ENCODE measurements at regions not wholly inside any gene's neighbourhood (a gene's known extent, or its start where the extent isn't known, plus 50 kb on each side); places are given as distances from the start of the nearest gene placed in this dataset.

- DNase-seq (ENCODE audit: low spot score): no peak
Observed at GRCh38 chr14:42633504-42634095, 1026.9 kb downstream of the LRFN5 start.

GRCh38 chr14:42629553-42629952, 1022.9 kb downstream of the LRFN5 start:
- no peak for DNase-seq (ENCODE audit: low spot score)

GRCh38 chr14:42628602-42629001, 1021.9 kb downstream of the LRFN5 start:
- no peak for DNase-seq (ENCODE audit: low spot score)

GRCh38 chr14:42626986-42627385, 1020.3 kb downstream of the LRFN5 start:
- no peak for DNase-seq (ENCODE audit: low spot score)

GRCh38 chr14:42624980-42625761, 1018.5 kb downstream of the LRFN5 start:
- DNase-seq (ENCODE audit: low spot score): no peak

GRCh38 chr14:42617005-42617404, 1010.3 kb downstream of the LRFN5 start:
- DNase-seq (ENCODE audit: low spot score): no peak

- no peak for DNase-seq (ENCODE audit: low spot score)
Observed at GRCh38 chr14:42606839-42607238, 1000.2 kb downstream of the LRFN5 start.

GRCh38 chr14:42602336-42602845, 995.7 kb downstream of the LRFN5 start:
- no peak for DNase-seq (ENCODE audit: low spot score)

- no peak for DNase-seq (ENCODE audit: low spot score)
Observed at GRCh38 chr14:42572032-42572431, 965.4 kb downstream of the LRFN5 start.

- DNase-seq (ENCODE audit: low spot score): no peak
Observed at GRCh38 chr14:42569227-42569626, 962.6 kb downstream of the LRFN5 start.

- DNase-seq (ENCODE audit: low spot score): no peak
Observed at GRCh38 chr14:42565556-42565955, 958.9 kb downstream of the LRFN5 start.

- DNase-seq (ENCODE audit: low spot score): no peak
Observed at GRCh38 chr14:42563313-42563712, 956.6 kb downstream of the LRFN5 start.

GRCh38 chr14:42556551-42556950, 949.9 kb downstream of the LRFN5 start:
- no peak for DNase-seq (ENCODE audit: low spot score)

GRCh38 chr14:42555365-42555764, 948.7 kb downstream of the LRFN5 start:
- no peak for DNase-seq (ENCODE audit: low spot score)

- DNase-seq (ENCODE audit: low spot score): no peak
Observed at GRCh38 chr14:42554091-42554490, 947.4 kb downstream of the LRFN5 start.

GRCh38 chr14:42550310-42550709, 943.6 kb downstream of the LRFN5 start:
- no peak for DNase-seq (ENCODE audit: low spot score)

GRCh38 chr14:42548349-42548748, 941.7 kb downstream of the LRFN5 start:
- DNase-seq (ENCODE audit: low spot score): no peak

GRCh38 chr14:42545636-42546035, 939.0 kb downstream of the LRFN5 start:
- DNase-seq (ENCODE audit: low spot score): no peak

- DNase-seq (ENCODE audit: low spot score): peak; percentile 87
Observed at GRCh38 chr14:42541535-42542001, 934.9 kb downstream of the LRFN5 start.

GRCh38 chr14:42535397-42535796, 928.7 kb downstream of the LRFN5 start:
- DNase-seq (ENCODE audit: low spot score): no peak

GRCh38 chr14:42533476-42533875, 926.8 kb downstream of the LRFN5 start:
- DNase-seq (ENCODE audit: low spot score): no peak

- no peak for DNase-seq (ENCODE audit: low spot score)
Observed at GRCh38 chr14:42532194-42532593, 925.5 kb downstream of the LRFN5 start.

GRCh38 chr14:42527141-42527540, 920.5 kb downstream of the LRFN5 start:
- no peak for DNase-seq (ENCODE audit: low spot score)

Data from umbilical cord (tissue), 1 donor.